ENCODE measurements at regions not wholly inside any gene's neighbourhood (a gene's known extent, or its start where the extent isn't known, plus 50 kb on each side); places are given as distances from the start of the nearest gene placed in this dataset.

GRCh38 chr18:68314403-68314802, 400.5 kb downstream of the TMX3 start:
- POLR2A ChIA-PET (ENCODE audit: partially characterized antibody): no interaction called here
- H3K27me3 ChIP-seq (ENCODE audit: insufficient read depth, low read length): no peaks in the 10 kb centered on the region
- CTCF ChIA-PET (ENCODE audit: partially characterized antibody): no interaction called here
- Mint-ChIP-seq H3K4me1 (no peaks in the 10 kb centered on the region), H3K9me3 (peaks cover 0 to 5% (median 0%) of the 10 kb centered on the region in 8 donors), H3K27me3 (no peaks in the 10 kb centered on the region), H3K27ac (no peak overlapping the region), H3K36me3 (no peaks in the 10 kb centered on the region), H3K4me3 (no peak overlapping the region)
- H3K27ac ChIP-seq (ENCODE audit: low read depth, low read length): no peak overlapping the region
- no peaks in the 10 kb centered on the region for H3K4me1 ChIP-seq (ENCODE audit: insufficient read depth, low read length)
- no peak overlapping the region for H3K4me3 ChIP-seq (ENCODE audit: low read length in 2 of 2)
- intact Hi-C loops (cut with micrococcal nuclease): no loop called here
- no peak for DNase-seq
- no peaks in the 10 kb centered on the region for H3K9me3 ChIP-seq (ENCODE audit: control insufficient read depth in 1 of 2, low read length in 2 of 2)
- no peaks in the 10 kb centered on the region for H3K36me3 ChIP-seq (ENCODE audit: insufficient read depth, low read length)

- Histone ChIP-seq H3K4me1 (ENCODE audit: insufficient read depth, low read length) (no peaks in the 10 kb centered on the region), H3K27me3 (ENCODE audit: insufficient read depth, low read length) (no peaks in the 10 kb centered on the region), H3K27ac (ENCODE audit: low read depth, low read length) (no peak overlapping the region), H3K4me3 (ENCODE audit: low read length in 2 of 2) (no peak overlapping the region), H3K36me3 (ENCODE audit: insufficient read depth, low read length) (no peaks in the 10 kb centered on the region), H3K9me3 (ENCODE audit: control insufficient read depth in 1 of 2, low read length in 2 of 2) (no peaks in the 10 kb centered on the region)
- Mint-ChIP-seq H3K36me3 (no peaks in the 10 kb centered on the region), H3K27me3 (peaks cover 0 to under 1% of the 10 kb centered on the region in 2 donors), H3K4me1 (no peaks in the 10 kb centered on the region), H3K9me3 (peaks cover 0 to 2% (median 0%) of the 10 kb centered on the region in 8 donors), H3K27ac (no peak overlapping the region), H3K4me3 (no peak overlapping the region)
- DNase-seq: no peak
- intact Hi-C loops (cut with micrococcal nuclease): no loop called here
- ChIA-PET CTCF (ENCODE audit: partially characterized antibody) (no interaction called here), POLR2A (ENCODE audit: partially characterized antibody) (no interaction called here)
Observed at GRCh38 chr18:68301441-68301840, 413.5 kb downstream of the TMX3 start.

GRCh38 chr18:68299906-68300305, 415.0 kb downstream of the TMX3 start:
- no peaks in the 10 kb centered on the region for H3K4me1 Mint-ChIP-seq
- CTCF ChIA-PET (ENCODE audit: partially characterized antibody): no interaction called here
- peaks cover 0 to 2% (median 0%) of the 10 kb centered on the region in 8 donors for H3K9me3 Mint-ChIP-seq
- no peak overlapping the region for H3K4me3 ChIP-seq (ENCODE audit: low read length in 2 of 2)
- peaks cover 0 to 1% of the 10 kb centered on the region in 2 donors for H3K27me3 Mint-ChIP-seq
- no peaks in the 10 kb centered on the region for H3K9me3 ChIP-seq (ENCODE audit: control insufficient read depth in 1 of 2, low read length in 2 of 2)
- H3K27ac Mint-ChIP-seq: no peak overlapping the region
- no peak overlapping the region for H3K4me3 Mint-ChIP-seq
- no peaks in the 10 kb centered on the region for H3K4me1 ChIP-seq (ENCODE audit: insufficient read depth, low read length)
- H3K27me3 ChIP-seq (ENCODE audit: insufficient read depth, low read length): no peaks in the 10 kb centered on the region
- POLR2A ChIA-PET (ENCODE audit: partially characterized antibody): no interaction called here
- no peaks in the 10 kb centered on the region for H3K36me3 Mint-ChIP-seq
- H3K27ac ChIP-seq (ENCODE audit: low read depth, low read length): no peak overlapping the region
- no peaks in the 10 kb centered on the region for H3K36me3 ChIP-seq (ENCODE audit: insufficient read depth, low read length)
- no peak for DNase-seq
- intact Hi-C loops (cut with micrococcal nuclease): no loop called here

- Histone ChIP-seq H3K27me3 (ENCODE audit: insufficient read depth, low read length) (no peaks in the 10 kb centered on the region), H3K36me3 (ENCODE audit: insufficient read depth, low read length) (no peaks in the 10 kb centered on the region), H3K4me3 (ENCODE audit: low read length in 2 of 2) (no peak overlapping the region), H3K4me1 (ENCODE audit: insufficient read depth, low read length) (no peaks in the 10 kb centered on the region), H3K27ac (ENCODE audit: low read depth, low read length) (no peak overlapping the region), H3K9me3 (ENCODE audit: control insufficient read depth in 1 of 2, low read length in 2 of 2) (no peaks in the 10 kb centered on the region)
- Mint-ChIP-seq H3K27ac (no peak overlapping the region), H3K27me3 (peaks cover 0 to 1% of the 10 kb centered on the region in 2 donors), H3K9me3 (peaks cover 0 to 7% (median under 1%) of the 10 kb centered on the region in 8 donors), H3K4me1 (no peaks in the 10 kb centered on the region), H3K36me3 (no peaks in the 10 kb centered on the region), H3K4me3 (no peak overlapping the region)
- POLR2A ChIA-PET (ENCODE audit: partially characterized antibody): no interaction called here
- no peak for DNase-seq
- CTCF ChIA-PET (ENCODE audit: partially characterized antibody): interaction anchor here (1.2 kb wide), 1 partner anchor 8 kb away, joined by 3 read pairs; no protein-coding TSS in a partner anchor
- intact Hi-C loops (cut with micrococcal nuclease): no loop called here
Observed at GRCh38 chr18:68298330-68298729, 416.6 kb downstream of the TMX3 start.

- peaks cover 0 to 3% (median 0%) of the 10 kb centered on the region in 8 donors for H3K9me3 Mint-ChIP-seq
- H3K27ac Mint-ChIP-seq: no peak overlapping the region
- DNase-seq: no peak
- Histone ChIP-seq H3K36me3 (ENCODE audit: insufficient read depth, low read length) (no peaks in the 10 kb centered on the region), H3K4me3 (ENCODE audit: low read length in 2 of 2) (no peak overlapping the region), H3K4me1 (ENCODE audit: insufficient read depth, low read length) (no peaks in the 10 kb centered on the region), H3K27me3 (ENCODE audit: insufficient read depth, low read length) (no peaks in the 10 kb centered on the region), H3K27ac (ENCODE audit: low read depth, low read length) (no peak overlapping the region), H3K9me3 (ENCODE audit: control insufficient read depth in 1 of 2, low read length in 2 of 2) (no peaks in the 10 kb centered on the region)
- intact Hi-C loops (cut with micrococcal nuclease): no loop called here
- H3K36me3 Mint-ChIP-seq: no peaks in the 10 kb centered on the region
- ChIA-PET POLR2A (ENCODE audit: partially characterized antibody) (no interaction called here), CTCF (ENCODE audit: partially characterized antibody) (no interaction called here)
- H3K27me3 Mint-ChIP-seq: no peaks in the 10 kb centered on the region
- H3K4me1 Mint-ChIP-seq: no peaks in the 10 kb centered on the region
- no peak overlapping the region for H3K4me3 Mint-ChIP-seq
Observed at GRCh38 chr18:68288408-68288807, 426.5 kb downstream of the TMX3 start.

- no peaks in the 10 kb centered on the region for H3K27me3 ChIP-seq (ENCODE audit: insufficient read depth, low read length)
- H3K27ac ChIP-seq (ENCODE audit: low read depth, low read length): no peak overlapping the region
- ChIA-PET CTCF (ENCODE audit: partially characterized antibody) (no interaction called here), POLR2A (ENCODE audit: partially characterized antibody) (no interaction called here)
- Mint-ChIP-seq H3K4me1 (no peaks in the 10 kb centered on the region), H3K27me3 (no peaks in the 10 kb centered on the region), H3K4me3 (no peak overlapping the region), H3K36me3 (no peaks in the 10 kb centered on the region), H3K27ac (no peak overlapping the region), H3K9me3 (no peaks in the 10 kb centered on the region)
- no peak overlapping the region for H3K4me3 ChIP-seq (ENCODE audit: low read length in 2 of 2)
- no peak for DNase-seq
- H3K36me3 ChIP-seq (ENCODE audit: insufficient read depth, low read length): no peaks in the 10 kb centered on the region
- H3K9me3 ChIP-seq (ENCODE audit: control insufficient read depth in 1 of 2, low read length in 2 of 2): no peaks in the 10 kb centered on the region
- H3K4me1 ChIP-seq (ENCODE audit: insufficient read depth, low read length): no peaks in the 10 kb centered on the region
- intact Hi-C loops (cut with micrococcal nuclease): no loop called here
Observed at GRCh38 chr18:68284236-68284780, 430.6 kb downstream of the TMX3 start.

GRCh38 chr18:68283834-68284233, 431.1 kb downstream of the TMX3 start:
- H3K4me1 Mint-ChIP-seq: no peaks in the 10 kb centered on the region
- H3K4me3 ChIP-seq (ENCODE audit: low read length in 2 of 2): no peak overlapping the region
- ChIA-PET CTCF (ENCODE audit: partially characterized antibody) (no interaction called here), POLR2A (ENCODE audit: partially characterized antibody) (no interaction called here)
- H3K36me3 ChIP-seq (ENCODE audit: insufficient read depth, low read length): no peaks in the 10 kb centered on the region
- no peak for DNase-seq
- no peaks in the 10 kb centered on the region for H3K4me1 ChIP-seq (ENCODE audit: insufficient read depth, low read length)
- no peak overlapping the region for H3K27ac ChIP-seq (ENCODE audit: low read depth, low read length)
- intact Hi-C loops (cut with micrococcal nuclease): no loop called here
- H3K9me3 Mint-ChIP-seq: no peaks in the 10 kb centered on the region
- no peak overlapping the region for H3K27ac Mint-ChIP-seq
- no peak overlapping the region for H3K4me3 Mint-ChIP-seq
- H3K27me3 ChIP-seq (ENCODE audit: insufficient read depth, low read length): no peaks in the 10 kb centered on the region
- no peaks in the 10 kb centered on the region for H3K9me3 ChIP-seq (ENCODE audit: control insufficient read depth in 1 of 2, low read length in 2 of 2)
- H3K36me3 Mint-ChIP-seq: no peaks in the 10 kb centered on the region
- no peaks in the 10 kb centered on the region for H3K27me3 Mint-ChIP-seq

- no peaks in the 10 kb centered on the region for H3K9me3 ChIP-seq (ENCODE audit: control insufficient read depth in 1 of 2, low read length in 2 of 2)
- intact Hi-C loops (cut with micrococcal nuclease): no loop called here
- no peaks in the 10 kb centered on the region for H3K36me3 ChIP-seq (ENCODE audit: insufficient read depth, low read length)
- ChIA-PET POLR2A (ENCODE audit: partially characterized antibody) (no interaction called here), CTCF (ENCODE audit: partially characterized antibody) (no interaction called here)
- H3K27ac Mint-ChIP-seq: no peak overlapping the region
- no peaks in the 10 kb centered on the region for H3K36me3 Mint-ChIP-seq
- no peaks in the 10 kb centered on the region for H3K4me1 ChIP-seq (ENCODE audit: insufficient read depth, low read length)
- no peak for DNase-seq
- H3K27me3 ChIP-seq (ENCODE audit: insufficient read depth, low read length): no peaks in the 10 kb centered on the region
- no peak overlapping the region for H3K4me3 Mint-ChIP-seq
- no peaks in the 10 kb centered on the region for H3K4me1 Mint-ChIP-seq
- H3K4me3 ChIP-seq (ENCODE audit: low read length in 2 of 2): no peak overlapping the region
- no peak overlapping the region for H3K27ac ChIP-seq (ENCODE audit: low read depth, low read length)
- no peaks in the 10 kb centered on the region for H3K27me3 Mint-ChIP-seq
- peaks cover 0 to 1% (median 0%) of the 10 kb centered on the region in 8 donors for H3K9me3 Mint-ChIP-seq
Observed at GRCh38 chr18:68282232-68282631, 432.7 kb downstream of the TMX3 start.

Measured in CD4-positive, alpha-beta memory T cell (primary cell).